HepG2 (cell line): ENCODE measurements at regions not wholly inside any gene's neighbourhood (a gene's known extent, or its start where the extent isn't known, plus 50 kb on each side); places are given as distances from the start of the nearest gene placed in this dataset.

Source experiments
- CTCF ChIP-seq: sonication (generic); formaldehyde crosslinking; IDR thresholded peaks from 2 replicates; pipeline ENCODE4 v1.5.0; 2020; ENCODE audit warnings: mild to moderate bottlenecking, missing genetic modification reagents, moderate library complexity
- HMGXB4 ChIP-seq, 2 experiments: sonication (generic) in 1 of 2; formaldehyde crosslinking in 1 of 2; IDR thresholded peaks; 2 replicates each; pipeline versions ENCODE4 v1.4.0 to v1.6.1; 2018 to 2020; ENCODE audit warnings: missing genetic modification reagents in 2 of 2, borderline replicate concordance in 1 of 2, low read depth in 1 of 2, mild to moderate bottlenecking in 1 of 2, missing biosample characterization in 1 of 2
- RNF2 ChIP-seq: fragments of 450-650 bp; conservative IDR thresholded peaks from 2 replicates; pipeline ENCODE4 v1.6.1; 2016; ENCODE audit warnings: low read depth
- YEATS4 ChIP-seq: sonication (generic); formaldehyde crosslinking; IDR thresholded peaks from 2 replicates; pipeline ENCODE4 v1.4.0; 2020; ENCODE audit warnings: missing genetic modification reagents, borderline replicate concordance
- TF ChIP-seq, protein P1 (sequence below): sonication (generic); formaldehyde crosslinking; conservative IDR thresholded peaks from 2 replicates; pipeline ENCODE4 v1.4.0; 2020; ENCODE audit warnings: mild to moderate bottlenecking, missing genetic modification reagents, moderate library complexity
- TF ChIP-seq, protein P2 (sequence below): fragments of 450-650 bp; IDR thresholded peaks from 2 replicates; pipeline ENCODE4 v1.6.1; 2017

DNA sequence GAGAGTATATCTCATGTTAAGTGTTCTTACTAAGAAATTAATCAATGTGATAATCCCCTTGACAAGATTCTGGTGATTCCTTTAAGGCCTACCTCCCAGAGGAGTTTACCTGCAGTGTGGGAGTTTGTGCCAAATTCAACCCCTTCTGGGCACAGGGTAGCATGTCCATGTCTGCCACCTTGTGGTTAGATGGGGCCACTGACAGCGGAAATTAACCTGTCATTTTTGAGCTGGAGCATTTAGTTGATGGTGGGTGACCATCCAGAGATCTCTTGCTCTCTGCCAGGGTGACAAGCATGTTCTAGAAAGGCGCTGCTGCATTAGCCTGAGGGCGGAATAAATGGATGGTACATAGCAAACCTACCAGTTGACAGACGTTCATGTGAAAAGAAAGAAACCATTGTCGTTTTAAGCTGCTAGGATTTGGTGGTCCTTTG, 132.2 kb downstream of the FBXO4 start (continued):
- TF ChIP-seq, protein P1, sequence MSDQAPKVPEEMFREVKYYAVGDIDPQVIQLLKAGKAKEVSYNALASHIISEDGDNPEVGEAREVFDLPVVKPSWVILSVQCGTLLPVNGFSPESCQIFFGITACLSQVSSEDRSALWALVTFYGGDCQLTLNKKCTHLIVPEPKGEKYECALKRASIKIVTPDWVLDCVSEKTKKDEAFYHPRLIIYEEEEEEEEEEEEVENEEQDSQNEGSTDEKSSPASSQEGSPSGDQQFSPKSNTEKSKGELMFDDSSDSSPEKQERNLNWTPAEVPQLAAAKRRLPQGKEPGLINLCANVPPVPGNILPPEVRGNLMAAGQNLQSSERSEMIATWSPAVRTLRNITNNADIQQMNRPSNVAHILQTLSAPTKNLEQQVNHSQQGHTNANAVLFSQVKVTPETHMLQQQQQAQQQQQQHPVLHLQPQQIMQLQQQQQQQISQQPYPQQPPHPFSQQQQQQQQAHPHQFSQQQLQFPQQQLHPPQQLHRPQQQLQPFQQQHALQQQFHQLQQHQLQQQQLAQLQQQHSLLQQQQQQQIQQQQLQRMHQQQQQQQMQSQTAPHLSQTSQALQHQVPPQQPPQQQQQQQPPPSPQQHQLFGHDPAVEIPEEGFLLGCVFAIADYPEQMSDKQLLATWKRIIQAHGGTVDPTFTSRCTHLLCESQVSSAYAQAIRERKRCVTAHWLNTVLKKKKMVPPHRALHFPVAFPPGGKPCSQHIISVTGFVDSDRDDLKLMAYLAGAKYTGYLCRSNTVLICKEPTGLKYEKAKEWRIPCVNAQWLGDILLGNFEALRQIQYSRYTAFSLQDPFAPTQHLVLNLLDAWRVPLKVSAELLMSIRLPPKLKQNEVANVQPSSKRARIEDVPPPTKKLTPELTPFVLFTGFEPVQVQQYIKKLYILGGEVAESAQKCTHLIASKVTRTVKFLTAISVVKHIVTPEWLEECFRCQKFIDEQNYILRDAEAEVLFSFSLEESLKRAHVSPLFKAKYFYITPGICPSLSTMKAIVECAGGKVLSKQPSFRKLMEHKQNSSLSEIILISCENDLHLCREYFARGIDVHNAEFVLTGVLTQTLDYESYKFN (CRISPR knock-in tag) = no peak
- TF ChIP-seq CTCF (CRISPR knock-in tag) = peak; percentile 81
- TF ChIP-seq, protein P2, sequence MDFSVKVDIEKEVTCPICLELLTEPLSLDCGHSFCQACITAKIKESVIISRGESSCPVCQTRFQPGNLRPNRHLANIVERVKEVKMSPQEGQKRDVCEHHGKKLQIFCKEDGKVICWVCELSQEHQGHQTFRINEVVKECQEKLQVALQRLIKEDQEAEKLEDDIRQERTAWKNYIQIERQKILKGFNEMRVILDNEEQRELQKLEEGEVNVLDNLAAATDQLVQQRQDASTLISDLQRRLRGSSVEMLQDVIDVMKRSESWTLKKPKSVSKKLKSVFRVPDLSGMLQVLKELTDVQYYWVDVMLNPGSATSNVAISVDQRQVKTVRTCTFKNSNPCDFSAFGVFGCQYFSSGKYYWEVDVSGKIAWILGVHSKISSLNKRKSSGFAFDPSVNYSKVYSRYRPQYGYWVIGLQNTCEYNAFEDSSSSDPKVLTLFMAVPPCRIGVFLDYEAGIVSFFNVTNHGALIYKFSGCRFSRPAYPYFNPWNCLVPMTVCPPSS = no peak
- no peak for TF ChIP-seq YEATS4 (CRISPR knock-in tag)
- no peak for TF ChIP-seq HMGXB4 (CRISPR knock-in tag; IDR thresholded peaks at IDR 0.05; ENCODE audit: borderline replicate concordance in 1 of 2, low read depth in 1 of 2)
- no peak for TF ChIP-seq RNF2
- TF ChIP-seq, all 625 proteins: peak for 6
